ENCODE measurements at regions not wholly inside any gene's neighbourhood (a gene's known extent, or its start where the extent isn't known, plus 50 kb on each side); places are given as distances from the start of the nearest gene placed in this dataset.

DNA sequence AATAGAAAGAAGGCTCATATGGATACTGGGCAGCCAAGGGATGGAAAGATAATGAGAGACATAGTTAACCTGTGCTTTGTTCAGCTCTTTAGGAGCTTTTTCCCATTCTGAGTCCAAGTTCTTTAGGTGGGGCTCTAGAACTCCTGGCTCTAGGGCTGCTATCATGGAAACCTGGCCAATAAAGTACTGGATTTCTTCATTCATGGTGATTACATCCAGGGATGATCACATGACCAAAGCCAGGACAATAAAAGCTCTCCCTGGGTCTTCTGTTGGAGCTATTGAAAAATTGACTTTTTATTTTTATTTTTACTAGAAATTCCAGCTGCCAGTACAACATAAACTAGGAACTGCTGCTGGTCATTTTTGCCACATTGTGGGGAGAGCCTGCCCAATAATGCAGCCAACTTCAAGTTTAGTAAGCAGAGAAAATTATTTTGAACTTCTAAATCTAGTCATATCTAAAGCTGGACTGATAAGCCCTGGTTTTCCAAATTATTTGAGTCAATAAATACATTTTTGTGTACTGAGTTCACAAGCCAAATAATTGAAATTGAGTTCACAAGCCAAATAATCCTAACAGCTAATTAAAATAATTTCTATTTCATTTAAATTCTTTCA lies 224.9 kb upstream of the STARD13 start:
- Histone ChIP-seq H3K4me3 (ENCODE audit: low read depth in 1 of 5, low read length in 5 of 5) (no peak overlapping the region), H3K27me3 (ENCODE audit: control insufficient read depth in 5 of 5, insufficient read depth in 4 of 5, low read length in 5 of 5) (no peaks in the 10 kb centered on the region), H3K36me3 (ENCODE audit: control insufficient read depth in 5 of 5, insufficient read depth in 5 of 5, low read length in 5 of 5) (no peaks in the 10 kb centered on the region), H3K4me1 (ENCODE audit: control insufficient read depth in 5 of 5, insufficient read depth in 5 of 5, low read length in 5 of 5) (peaks cover 2 to 16% (median 15%) of the 10 kb centered on the region in 5 donors), H3K9me3 (ENCODE audit: control insufficient read depth in 5 of 5, low read length in 5 of 5) (no peaks in the 10 kb centered on the region), H3K27ac (ENCODE audit: low read depth, low read length) (peak overlapping the region; percentile 22), H3K9ac (ENCODE audit: low read length in 5 of 5) (no peak overlapping the region)

DNA sequence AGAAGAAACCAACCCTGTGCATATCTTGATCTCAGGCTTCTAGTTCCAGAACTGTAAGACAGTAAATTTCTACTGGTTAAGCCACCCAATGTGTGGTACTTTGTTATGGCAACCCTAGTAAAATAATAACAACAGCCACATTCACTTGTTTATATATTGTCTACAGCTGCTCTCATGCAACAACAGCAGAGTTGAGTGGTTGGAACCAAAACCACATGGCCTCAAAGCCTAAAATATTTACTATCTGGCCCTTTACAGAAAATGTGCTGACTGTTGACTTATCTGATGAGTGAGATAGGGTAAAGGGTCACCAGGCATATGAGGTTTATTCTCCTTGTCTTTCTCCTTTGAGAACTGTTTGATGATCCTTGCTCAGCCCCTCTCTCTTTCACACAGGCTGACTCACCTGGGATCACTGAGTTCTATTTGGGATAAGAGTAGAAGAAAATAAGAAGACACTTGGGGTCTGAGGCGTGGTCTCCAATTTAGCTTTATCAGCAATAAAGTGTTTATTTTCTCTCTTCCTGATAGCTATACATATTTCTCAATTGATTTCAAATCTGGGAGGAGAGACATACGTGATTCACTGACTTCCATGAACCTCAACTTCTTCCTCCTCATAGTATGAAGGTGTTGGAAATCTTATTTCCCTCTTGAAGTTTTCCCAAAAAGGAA lies 227.5 kb upstream of the STARD13 start:
- Histone ChIP-seq H3K27ac (ENCODE audit: low read depth, low read length) (no peak overlapping the region), H3K9ac (ENCODE audit: low read length in 5 of 5) (no peak overlapping the region), H3K27me3 (ENCODE audit: control insufficient read depth in 5 of 5, insufficient read depth in 4 of 5, low read length in 5 of 5) (no peaks in the 10 kb centered on the region), H3K9me3 (ENCODE audit: control insufficient read depth in 5 of 5, low read length in 5 of 5) (no peaks in the 10 kb centered on the region), H3K4me1 (ENCODE audit: control insufficient read depth in 5 of 5, insufficient read depth in 5 of 5, low read length in 5 of 5) (peaks cover 2 to 16% (median 15%) of the 10 kb centered on the region in 5 donors), H3K36me3 (ENCODE audit: control insufficient read depth in 5 of 5, insufficient read depth in 5 of 5, low read length in 5 of 5) (no peaks in the 10 kb centered on the region), H3K4me3 (ENCODE audit: low read depth in 1 of 5, low read length in 5 of 5) (no peak overlapping the region)

DNA sequence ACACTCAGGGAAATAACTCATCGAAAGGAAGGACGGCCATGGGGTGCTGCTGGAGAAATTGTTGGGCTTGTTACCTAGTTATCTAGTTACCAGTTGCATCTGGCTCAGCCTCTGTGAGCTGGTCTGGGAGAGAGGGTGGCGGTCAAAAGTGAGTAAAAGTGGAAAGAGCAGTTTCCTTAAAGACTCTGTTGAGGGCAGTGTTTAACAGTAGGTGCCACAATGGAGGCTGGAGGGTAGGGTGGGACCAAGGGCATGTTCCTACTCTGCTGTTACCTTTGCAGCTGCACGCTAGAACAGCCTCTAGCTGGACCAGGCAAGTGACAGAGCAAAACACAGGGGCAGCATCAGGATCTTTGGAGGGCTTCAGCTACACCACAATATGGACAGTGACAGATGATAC lies 228.8 kb upstream of the STARD13 start:
- H3K27ac ChIP-seq (ENCODE audit: low read depth, low read length), result no peak overlapping the region
- H3K27me3 ChIP-seq (ENCODE audit: control insufficient read depth in 5 of 5, insufficient read depth in 4 of 5, low read length in 5 of 5), result no peaks in the 10 kb centered on the region
- peaks cover 1 to 13% (median 11%) of the 10 kb centered on the region in 5 donors for H3K4me1 ChIP-seq (ENCODE audit: control insufficient read depth in 5 of 5, insufficient read depth in 5 of 5, low read length in 5 of 5)
- H3K9me3 ChIP-seq (ENCODE audit: control insufficient read depth in 5 of 5, low read length in 5 of 5), result no peaks in the 10 kb centered on the region
- no peak overlapping the region for H3K9ac ChIP-seq (ENCODE audit: low read length in 5 of 5)
- no peak overlapping the region for H3K4me3 ChIP-seq (ENCODE audit: low read depth in 1 of 5, low read length in 5 of 5)
- peaks cover 0 to 3% (median 0%) of the 10 kb centered on the region in 5 donors for H3K36me3 ChIP-seq (ENCODE audit: control insufficient read depth in 5 of 5, insufficient read depth in 5 of 5, low read length in 5 of 5)

DNA sequence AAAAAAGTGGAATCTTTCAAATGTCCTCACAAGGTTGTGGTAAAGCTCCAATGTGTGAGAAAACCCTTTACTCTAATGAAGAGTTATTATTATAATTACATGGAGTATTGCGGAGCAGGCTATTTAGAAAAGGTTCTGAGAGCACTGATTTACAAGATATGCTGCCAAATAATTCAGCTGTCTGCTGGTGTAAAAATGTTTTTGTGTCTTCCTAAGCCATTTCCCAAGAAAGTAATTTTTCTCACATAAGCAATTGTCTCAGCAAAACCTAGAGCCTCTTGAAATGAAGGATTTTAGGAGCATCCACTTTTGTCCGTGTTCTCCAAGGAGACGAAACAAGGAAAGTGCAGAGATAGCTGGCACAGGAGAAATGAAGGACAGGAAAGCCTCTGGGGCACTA lies 229.6 kb upstream of the STARD13 start:
- H3K9me3 ChIP-seq (ENCODE audit: control insufficient read depth in 5 of 5, low read length in 5 of 5), result no peaks in the 10 kb centered on the region
- H3K9ac ChIP-seq (ENCODE audit: low read length in 5 of 5), result no peak overlapping the region
- peaks cover 0 to 3% (median 0%) of the 10 kb centered on the region in 5 donors for H3K36me3 ChIP-seq (ENCODE audit: control insufficient read depth in 5 of 5, insufficient read depth in 5 of 5, low read length in 5 of 5)
- no peak overlapping the region for H3K27ac ChIP-seq (ENCODE audit: low read depth, low read length)
- H3K4me1 ChIP-seq (ENCODE audit: control insufficient read depth in 5 of 5, insufficient read depth in 5 of 5, low read length in 5 of 5), result peaks cover 0 to 5% (median 4%) of the 10 kb centered on the region in 5 donors
- no peak overlapping the region for H3K4me3 ChIP-seq (ENCODE audit: low read depth in 1 of 5, low read length in 5 of 5)
- no peaks in the 10 kb centered on the region for H3K27me3 ChIP-seq (ENCODE audit: control insufficient read depth in 5 of 5, insufficient read depth in 4 of 5, low read length in 5 of 5)

DNA sequence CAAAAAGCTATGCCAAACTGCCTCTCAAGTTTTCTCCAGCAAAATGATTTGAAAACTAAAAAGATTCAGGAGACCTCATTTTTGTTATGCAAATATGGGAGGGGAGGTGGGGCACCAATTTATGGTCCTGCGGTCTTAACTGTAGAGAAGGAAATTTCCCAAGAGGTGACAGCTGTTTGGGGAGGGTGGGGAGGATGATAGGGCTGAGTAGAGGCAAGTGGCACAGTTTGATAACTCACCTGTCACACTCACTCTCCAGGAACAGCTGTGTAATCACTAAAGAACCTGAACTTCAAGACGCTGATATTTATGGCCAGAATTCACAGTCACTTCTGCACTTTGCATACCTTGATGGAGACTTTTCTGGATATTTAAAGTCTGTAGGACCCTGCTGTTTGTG lies 232.9 kb upstream of the STARD13 start:
- Histone ChIP-seq H3K36me3 (ENCODE audit: control insufficient read depth in 5 of 5, insufficient read depth in 5 of 5, low read length in 5 of 5) (peaks cover 0 to 3% (median 0%) of the 10 kb centered on the region in 5 donors), H3K4me1 (ENCODE audit: control insufficient read depth in 5 of 5, insufficient read depth in 5 of 5, low read length in 5 of 5) (no peaks in the 10 kb centered on the region), H3K27ac (ENCODE audit: low read depth, low read length) (no peak overlapping the region), H3K4me3 (ENCODE audit: low read depth in 1 of 5, low read length in 5 of 5) (no peak overlapping the region), H3K27me3 (ENCODE audit: control insufficient read depth in 5 of 5, insufficient read depth in 4 of 5, low read length in 5 of 5) (no peaks in the 10 kb centered on the region), H3K9ac (ENCODE audit: low read length in 5 of 5) (no peak overlapping the region), H3K9me3 (ENCODE audit: control insufficient read depth in 5 of 5, low read length in 5 of 5) (no peaks in the 10 kb centered on the region)

DNA sequence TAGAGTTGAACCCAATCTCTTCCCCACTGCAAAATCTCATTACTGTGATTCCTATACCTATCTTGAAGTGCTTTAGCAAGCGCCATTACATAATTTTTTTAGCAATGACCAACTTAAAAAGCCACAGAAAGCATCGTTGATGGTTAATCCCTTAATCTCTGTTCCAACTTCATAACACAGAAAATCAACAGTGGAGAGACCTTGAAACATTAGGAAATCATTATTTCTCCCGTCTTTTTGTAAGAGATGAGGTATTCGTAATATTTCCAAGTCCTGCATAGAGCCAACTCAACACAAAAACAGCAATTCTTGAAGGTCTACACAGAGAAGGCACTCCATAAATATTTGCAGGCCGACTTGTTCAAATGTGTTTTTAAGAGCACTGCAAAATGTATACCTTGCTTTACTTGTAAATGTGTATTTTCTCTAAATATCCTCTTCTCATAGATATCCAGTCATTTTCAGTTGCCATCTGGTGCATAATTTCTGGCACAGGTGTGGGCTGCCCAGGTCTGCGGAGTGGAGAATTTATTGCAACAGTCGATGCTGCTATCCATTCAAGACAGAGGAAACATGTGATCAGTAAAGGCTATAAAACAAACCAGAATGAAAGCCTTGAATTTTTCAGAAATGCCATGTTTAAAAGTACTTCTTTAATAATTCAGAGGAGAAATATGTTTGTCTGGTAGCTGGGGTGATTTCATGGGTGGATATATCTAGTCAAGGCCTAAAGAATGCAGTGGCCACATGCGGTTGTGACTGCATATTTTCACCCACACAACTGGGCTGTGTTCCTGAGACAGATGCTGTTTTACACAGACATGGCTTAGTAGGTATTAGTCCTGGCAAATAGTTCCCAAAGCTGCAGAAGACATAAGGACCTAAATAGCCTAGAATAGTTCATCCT lies 234.3 kb upstream of the STARD13 start:
- Histone ChIP-seq H3K4me1 (ENCODE audit: control insufficient read depth in 5 of 5, insufficient read depth in 5 of 5, low read length in 5 of 5) (peaks cover 0 to 5% (median 0%) of the 10 kb centered on the region in 5 donors), H3K9ac (ENCODE audit: low read length in 5 of 5) (no peak overlapping the region), H3K4me3 (ENCODE audit: low read depth in 1 of 5, low read length in 5 of 5) (no peak overlapping the region), H3K27me3 (ENCODE audit: control insufficient read depth in 5 of 5, insufficient read depth in 4 of 5, low read length in 5 of 5) (no peaks in the 10 kb centered on the region), H3K27ac (ENCODE audit: low read depth, low read length) (no peak overlapping the region), H3K36me3 (ENCODE audit: control insufficient read depth in 5 of 5, insufficient read depth in 5 of 5, low read length in 5 of 5) (peaks cover 0 to 3% (median 0%) of the 10 kb centered on the region in 5 donors), H3K9me3 (ENCODE audit: control insufficient read depth in 5 of 5, low read length in 5 of 5) (no peaks in the 10 kb centered on the region)

DNA sequence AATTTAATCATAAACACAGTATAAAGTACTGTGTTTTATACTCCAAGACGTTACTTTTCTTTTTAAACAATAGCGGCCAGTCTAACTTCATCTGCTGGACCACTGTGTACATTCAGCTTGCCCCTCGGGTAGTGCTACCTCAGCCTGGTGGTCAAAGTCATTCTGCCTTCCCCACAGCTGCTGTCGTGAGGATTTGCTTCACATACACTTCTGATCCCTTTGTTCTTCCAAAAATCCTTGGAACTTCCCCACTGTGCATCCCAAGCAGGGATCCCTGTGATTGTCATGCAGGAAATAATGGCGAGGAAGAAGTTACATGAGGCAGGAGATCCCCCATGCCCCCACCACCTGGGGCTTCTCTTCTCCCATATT lies 234.9 kb upstream of the STARD13 start:
- Histone ChIP-seq H3K36me3 (ENCODE audit: control insufficient read depth in 5 of 5, insufficient read depth in 5 of 5, low read length in 5 of 5) (peaks cover 0 to 3% (median 0%) of the 10 kb centered on the region in 5 donors), H3K27ac (ENCODE audit: low read depth, low read length) (no peak overlapping the region), H3K27me3 (ENCODE audit: control insufficient read depth in 5 of 5, insufficient read depth in 4 of 5, low read length in 5 of 5) (no peaks in the 10 kb centered on the region), H3K4me1 (ENCODE audit: control insufficient read depth in 5 of 5, insufficient read depth in 5 of 5, low read length in 5 of 5) (peaks cover 0 to 5% (median 0%) of the 10 kb centered on the region in 5 donors), H3K9me3 (ENCODE audit: control insufficient read depth in 5 of 5, low read length in 5 of 5) (no peaks in the 10 kb centered on the region), H3K4me3 (ENCODE audit: low read depth in 1 of 5, low read length in 5 of 5) (no peak overlapping the region), H3K9ac (ENCODE audit: low read length in 5 of 5) (no peak overlapping the region)

DNA sequence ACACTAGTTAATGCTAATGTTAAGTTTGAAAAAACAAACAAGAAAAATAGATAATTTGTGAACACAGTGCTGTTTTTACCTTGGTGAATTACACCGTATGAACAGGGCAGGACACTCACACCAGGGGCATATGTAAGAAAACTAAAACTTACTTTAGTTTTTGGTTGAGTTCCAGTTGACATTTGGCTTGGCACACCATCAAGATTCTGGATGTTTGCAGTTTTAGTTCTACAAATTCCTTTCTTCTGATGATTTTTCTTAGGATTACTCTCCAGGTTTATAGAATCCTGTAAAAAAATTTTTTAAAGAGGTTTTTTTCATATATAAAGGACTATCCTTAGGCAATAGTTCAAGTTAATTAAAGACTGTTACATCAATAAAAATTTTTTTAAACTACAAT lies 238.5 kb upstream of the STARD13 start:
- no peaks in the 10 kb centered on the region for H3K9me3 ChIP-seq (ENCODE audit: control insufficient read depth in 5 of 5, low read length in 5 of 5)
- no peak overlapping the region for H3K9ac ChIP-seq (ENCODE audit: low read length in 5 of 5)
- no peaks in the 10 kb centered on the region for H3K27me3 ChIP-seq (ENCODE audit: control insufficient read depth in 5 of 5, insufficient read depth in 4 of 5, low read length in 5 of 5)
- no peak overlapping the region for H3K27ac ChIP-seq (ENCODE audit: low read depth, low read length)
- peaks cover 0 to 9% (median 0%) of the 10 kb centered on the region in 5 donors for H3K4me1 ChIP-seq (ENCODE audit: control insufficient read depth in 5 of 5, insufficient read depth in 5 of 5, low read length in 5 of 5)
- no peak overlapping the region for H3K4me3 ChIP-seq (ENCODE audit: low read depth in 1 of 5, low read length in 5 of 5)
- no peaks in the 10 kb centered on the region for H3K36me3 ChIP-seq (ENCODE audit: control insufficient read depth in 5 of 5, insufficient read depth in 5 of 5, low read length in 5 of 5)

DNA sequence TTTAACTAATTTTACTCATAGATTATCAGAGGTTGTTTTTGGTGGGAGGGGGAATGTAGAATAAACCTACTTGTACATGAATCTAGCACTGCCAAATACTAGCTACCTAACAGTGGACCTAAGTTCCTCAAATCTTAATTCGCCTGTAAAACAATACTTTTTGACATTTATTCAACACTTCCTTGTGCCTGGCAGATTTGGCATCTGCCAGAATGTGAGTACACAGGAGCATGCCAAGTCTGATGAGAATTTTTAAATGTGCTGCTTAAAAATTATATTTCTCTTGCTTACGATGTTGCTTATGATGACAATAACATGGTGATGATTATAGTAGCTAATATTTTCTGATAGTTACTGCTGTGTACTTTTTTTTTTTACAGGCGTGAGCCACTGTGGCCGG lies 240.2 kb upstream of the STARD13 start:
- Histone ChIP-seq H3K4me3 (ENCODE audit: low read depth in 1 of 5, low read length in 5 of 5) (no peak overlapping the region), H3K9me3 (ENCODE audit: control insufficient read depth in 5 of 5, low read length in 5 of 5) (no peaks in the 10 kb centered on the region), H3K27me3 (ENCODE audit: control insufficient read depth in 5 of 5, insufficient read depth in 4 of 5, low read length in 5 of 5) (no peaks in the 10 kb centered on the region), H3K27ac (ENCODE audit: low read depth, low read length) (no peak overlapping the region), H3K36me3 (ENCODE audit: control insufficient read depth in 5 of 5, insufficient read depth in 5 of 5, low read length in 5 of 5) (no peaks in the 10 kb centered on the region), H3K9ac (ENCODE audit: low read length in 5 of 5) (no peak overlapping the region), H3K4me1 (ENCODE audit: control insufficient read depth in 5 of 5, insufficient read depth in 5 of 5, low read length in 5 of 5) (peaks cover 0 to 9% (median 0%) of the 10 kb centered on the region in 5 donors)

DNA sequence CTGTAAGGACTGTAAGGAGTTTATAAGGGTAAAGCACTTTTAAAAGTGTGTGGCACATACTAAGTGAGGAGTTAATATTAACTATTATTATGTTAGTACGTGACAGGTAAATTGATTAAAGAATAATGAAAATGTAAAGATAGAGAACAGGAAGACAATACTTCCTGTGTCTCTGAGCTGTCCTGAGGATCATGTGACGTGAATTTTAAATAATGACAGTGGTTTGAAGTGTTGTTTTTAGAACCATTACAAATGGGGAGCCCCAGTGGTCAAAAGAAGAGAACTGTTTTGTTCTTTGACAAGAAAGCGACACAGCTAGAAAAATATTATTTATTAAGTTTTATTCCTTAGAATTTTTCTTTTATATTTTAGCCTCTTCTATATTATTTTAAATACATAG lies 241.2 kb upstream of the STARD13 start:
- H3K4me1 ChIP-seq (ENCODE audit: control insufficient read depth in 5 of 5, insufficient read depth in 5 of 5, low read length in 5 of 5), result peaks cover 0 to 9% (median 0%) of the 10 kb centered on the region in 5 donors
- H3K9ac ChIP-seq (ENCODE audit: low read length in 5 of 5), result no peak overlapping the region
- H3K36me3 ChIP-seq (ENCODE audit: control insufficient read depth in 5 of 5, insufficient read depth in 5 of 5, low read length in 5 of 5), result no peaks in the 10 kb centered on the region
- no peak overlapping the region for H3K27ac ChIP-seq (ENCODE audit: low read depth, low read length)
- no peaks in the 10 kb centered on the region for H3K9me3 ChIP-seq (ENCODE audit: control insufficient read depth in 5 of 5, low read length in 5 of 5)
- H3K4me3 ChIP-seq (ENCODE audit: low read depth in 1 of 5, low read length in 5 of 5), result no peak overlapping the region
- no peaks in the 10 kb centered on the region for H3K27me3 ChIP-seq (ENCODE audit: control insufficient read depth in 5 of 5, insufficient read depth in 4 of 5, low read length in 5 of 5)

Measured in subcutaneous abdominal adipose tissue (tissue), 5 donors.